Activated T-cell treated with anti-CD3 and anti-CD28 coated beads, Interleukin-2, amount 50 U/mL, for 24 hours (primary cell): ENCODE measurements at regions not wholly inside any gene's neighbourhood (a gene's known extent, or its start where the extent isn't known, plus 50 kb on each side); places are given as distances from the start of the nearest gene placed in this dataset.
"Not testable (repeated sequence)": the region's sequence is repeated elsewhere in the genome, so short reads cannot be mapped to it uniquely, and the experiment has no call there.

Experiments used
- DNase-seq: peaks from one replicate; pipeline ENCODE4 v3.0.0-alpha.2; 2020
- H3K27ac Mint-ChIP-seq: 2 replicates; pipeline ENCODE4 v1.8.0; 2020; ENCODE audit warnings: mild to moderate bottlenecking, mixed read lengths
- H3K27me3 Mint-ChIP-seq: 2 replicates; pipeline ENCODE4 v1.8.0; 2020; ENCODE audit warnings: mixed read lengths
- H3K36me3 Mint-ChIP-seq: 2 replicates; pipeline ENCODE4 v1.8.0; 2020; ENCODE audit warnings: low read depth, mixed read lengths
- H3K4me1 Mint-ChIP-seq: 2 replicates; pipeline ENCODE4 v1.8.0; 2020; ENCODE audit warnings: low read depth, mixed read lengths
- H3K4me3 Mint-ChIP-seq: 2 replicates; pipeline ENCODE4 v1.8.0; 2020; ENCODE audit warnings: mild to moderate bottlenecking, moderate library complexity, mixed read lengths
- H3K9me3 Mint-ChIP-seq: 2 replicates; pipeline ENCODE4 v1.8.0; 2020; ENCODE audit warnings: mixed read lengths

DNA sequence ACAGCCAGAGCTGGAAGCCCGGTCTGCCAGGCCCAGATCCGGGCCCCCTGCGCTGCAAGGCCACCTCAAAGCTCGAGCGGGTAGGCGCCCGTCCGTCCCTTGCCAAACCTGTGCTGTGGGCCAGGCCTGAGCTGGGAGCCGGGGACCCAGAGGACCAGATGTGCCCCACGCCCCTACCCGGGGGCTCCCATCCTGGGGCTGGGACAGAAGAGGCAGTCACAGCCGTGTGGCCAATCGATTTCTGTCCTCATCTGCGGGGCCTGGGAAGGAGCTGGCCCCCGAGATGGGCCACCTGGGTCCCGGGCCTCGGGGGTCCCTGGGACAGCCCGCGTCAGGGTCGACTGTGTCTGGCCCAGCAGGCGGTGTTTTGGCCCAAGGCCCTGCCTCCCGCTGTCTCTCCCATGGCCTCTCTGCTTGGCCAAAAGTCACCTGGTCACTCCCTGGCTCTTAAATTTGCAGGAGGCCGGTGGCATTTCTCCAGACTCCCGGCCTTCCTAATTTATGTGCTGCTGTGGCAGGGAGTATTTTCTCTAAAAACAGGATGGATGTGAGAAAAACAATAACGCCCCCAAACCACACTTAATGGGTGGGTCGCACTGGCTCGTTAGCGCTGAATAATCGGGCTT is 63.8 kb downstream of the UNCX start:
- Mint-ChIP-seq H3K27me3 (peaks cover 32% of the 10 kb centered on the region), H3K36me3 (no peaks in the 10 kb centered on the region), H3K4me3 (no peak overlapping the region), H3K4me1 (no peaks in the 10 kb centered on the region), H3K27ac (no peak overlapping the region), H3K9me3 (no peaks in the 10 kb centered on the region)
- DNase-seq, result no peak

DNA sequence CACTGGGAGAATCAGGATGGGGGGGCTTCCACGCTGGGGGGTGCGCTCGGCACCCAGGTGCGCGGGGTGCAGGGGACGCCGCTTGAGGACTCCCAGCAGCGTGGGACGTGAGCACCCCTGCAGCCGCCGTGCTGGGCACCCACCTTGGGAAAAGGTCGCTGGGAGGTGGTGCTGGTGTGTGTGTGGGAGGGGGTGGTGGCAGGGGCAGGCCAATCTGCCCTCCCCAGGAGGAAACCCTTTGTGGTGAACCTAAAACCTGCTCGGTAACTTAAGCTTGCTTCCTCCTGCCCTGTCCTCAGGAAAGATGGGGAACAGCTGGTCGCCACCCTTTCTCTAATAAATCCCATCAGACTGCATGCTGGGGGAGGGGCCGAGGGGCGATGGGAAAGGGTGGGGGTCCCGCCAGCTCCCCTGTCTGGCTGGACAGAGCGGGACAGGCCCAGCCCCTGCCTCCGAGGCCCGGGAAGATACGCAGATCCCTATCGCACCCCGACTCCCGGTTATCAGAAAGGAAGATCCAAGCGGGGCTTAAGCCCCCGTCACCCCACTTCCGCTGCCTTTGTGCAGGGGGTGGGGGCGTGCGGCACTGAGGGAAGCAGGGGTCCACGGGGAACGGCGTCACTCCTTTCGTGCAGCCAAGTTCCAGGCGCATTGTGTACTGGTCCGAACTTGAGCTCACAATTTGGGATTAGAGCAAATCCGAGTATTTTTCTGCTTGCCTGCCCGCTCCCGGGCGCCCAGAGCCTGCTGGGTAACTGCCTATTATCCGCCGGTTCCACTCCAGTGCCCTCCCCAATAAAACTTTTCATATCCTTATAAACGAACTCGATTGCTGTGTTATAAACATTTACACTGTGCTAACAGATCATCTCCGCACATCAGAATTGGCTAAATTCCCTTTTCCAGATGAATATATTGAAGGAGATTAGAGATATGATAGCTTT is 64.6 kb downstream of the UNCX start:
- H3K9me3 Mint-ChIP-seq, result no peaks in the 10 kb centered on the region
- no peak for DNase-seq
- H3K4me1 Mint-ChIP-seq, result no peaks in the 10 kb centered on the region
- no peaks in the 10 kb centered on the region for H3K36me3 Mint-ChIP-seq
- H3K4me3 Mint-ChIP-seq, result no peak overlapping the region
- H3K27me3 Mint-ChIP-seq, result peaks cover 28% of the 10 kb centered on the region
- H3K27ac Mint-ChIP-seq, result no peak overlapping the region

- Mint-ChIP-seq H3K27me3 (peaks cover 21% of the 10 kb centered on the region), H3K4me3 (no peak overlapping the region), H3K4me1 (no peaks in the 10 kb centered on the region), H3K36me3 (no peaks in the 10 kb centered on the region), H3K27ac (no peak overlapping the region), H3K9me3 (no peaks in the 10 kb centered on the region)
- DNase-seq, result no peak
Observed at GRCh38 chr7:1298051-1298930, 65.6 kb downstream of the UNCX start.

DNA sequence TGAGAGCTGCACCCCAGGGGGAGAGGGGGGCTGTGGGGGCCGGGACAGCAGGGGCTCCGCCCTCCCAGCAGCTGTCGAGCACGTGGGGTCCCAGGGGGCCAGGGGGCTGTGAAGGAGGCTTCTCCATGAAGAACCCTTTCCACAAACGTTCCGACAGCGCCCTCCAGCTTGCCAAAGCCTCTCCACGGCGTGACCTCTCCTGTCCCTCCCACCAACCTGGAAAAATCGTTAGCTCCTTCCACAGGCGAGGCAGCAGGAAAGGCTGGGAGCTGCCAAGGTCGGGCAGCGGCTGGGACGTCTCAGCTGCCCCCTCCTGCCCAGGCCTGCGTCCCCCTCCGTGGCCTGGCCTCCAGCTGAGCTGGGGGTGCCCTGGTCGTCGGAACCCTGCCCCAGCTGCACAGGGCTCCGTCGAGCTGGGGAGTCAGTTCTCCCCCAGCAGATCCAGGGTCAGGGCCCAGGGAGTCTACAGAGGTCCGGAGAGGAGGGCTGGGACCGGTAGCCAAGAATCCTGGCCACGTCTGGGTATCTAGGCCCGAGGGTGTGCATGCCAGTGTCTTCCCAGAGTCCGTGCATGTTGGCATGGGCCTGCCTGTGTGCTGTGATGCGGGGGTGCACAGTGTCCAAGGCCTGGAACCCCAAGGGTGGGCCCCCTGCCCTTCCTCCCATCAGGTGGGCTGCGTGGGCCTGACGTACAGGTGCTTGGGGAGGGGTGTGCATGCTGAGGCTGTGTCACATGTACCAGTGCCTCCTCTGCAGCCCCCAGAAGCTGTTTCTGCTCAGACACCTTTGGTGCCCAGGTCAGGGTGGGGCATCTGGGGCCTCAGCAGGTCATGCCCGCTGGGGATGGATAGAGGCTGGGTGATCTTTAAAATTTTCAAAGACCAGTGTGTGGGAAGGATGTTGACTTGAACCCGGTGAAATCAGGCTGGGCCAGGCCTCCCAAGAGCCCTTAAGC is 66.5 kb downstream of the UNCX start:
- Mint-ChIP-seq H3K4me1 (no peaks in the 10 kb centered on the region), H3K27me3 (peaks cover 22% of the 10 kb centered on the region), H3K4me3 (no peak overlapping the region), H3K9me3 (no peaks in the 10 kb centered on the region), H3K36me3 (no peaks in the 10 kb centered on the region), H3K27ac (no peak overlapping the region)
- DNase-seq, result no peak

DNA sequence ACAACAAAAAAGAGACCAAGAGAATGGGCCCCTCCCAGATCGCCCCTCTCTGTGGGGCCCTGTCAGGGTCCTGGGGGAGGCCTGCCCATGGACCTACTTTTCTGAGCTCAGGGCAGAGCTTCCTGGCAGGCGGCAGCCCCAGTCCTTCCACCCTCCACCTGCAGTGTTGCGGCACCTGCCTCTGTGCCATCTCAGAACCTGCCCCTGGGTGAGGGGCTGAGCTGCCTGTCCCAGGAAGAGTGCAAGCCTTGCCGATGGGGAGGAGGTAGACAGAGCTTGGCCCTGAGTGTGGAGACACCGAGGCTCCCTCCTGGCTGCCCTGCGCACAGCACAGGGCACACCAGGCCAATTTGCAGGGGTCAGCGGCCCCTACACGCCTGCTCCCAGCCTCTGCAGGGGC is 67.5 kb downstream of the UNCX start:
- Mint-ChIP-seq H3K9me3 (no peaks in the 10 kb centered on the region), H3K4me1 (no peaks in the 10 kb centered on the region), H3K36me3 (no peaks in the 10 kb centered on the region), H3K4me3 (no peak overlapping the region), H3K27ac (no peak overlapping the region), H3K27me3 (peaks cover 25% of the 10 kb centered on the region)
- no peak for DNase-seq

- no peaks in the 10 kb centered on the region for H3K36me3 Mint-ChIP-seq
- no peak overlapping the region for H3K27ac Mint-ChIP-seq
- no peak overlapping the region for H3K4me3 Mint-ChIP-seq
- no peaks in the 10 kb centered on the region for H3K9me3 Mint-ChIP-seq
- peaks cover 25% of the 10 kb centered on the region for H3K27me3 Mint-ChIP-seq
- DNase-seq, result no peak
- H3K4me1 Mint-ChIP-seq, result no peaks in the 10 kb centered on the region
Observed at GRCh38 chr7:1300636-1301035, 68.0 kb downstream of the UNCX start.

DNA sequence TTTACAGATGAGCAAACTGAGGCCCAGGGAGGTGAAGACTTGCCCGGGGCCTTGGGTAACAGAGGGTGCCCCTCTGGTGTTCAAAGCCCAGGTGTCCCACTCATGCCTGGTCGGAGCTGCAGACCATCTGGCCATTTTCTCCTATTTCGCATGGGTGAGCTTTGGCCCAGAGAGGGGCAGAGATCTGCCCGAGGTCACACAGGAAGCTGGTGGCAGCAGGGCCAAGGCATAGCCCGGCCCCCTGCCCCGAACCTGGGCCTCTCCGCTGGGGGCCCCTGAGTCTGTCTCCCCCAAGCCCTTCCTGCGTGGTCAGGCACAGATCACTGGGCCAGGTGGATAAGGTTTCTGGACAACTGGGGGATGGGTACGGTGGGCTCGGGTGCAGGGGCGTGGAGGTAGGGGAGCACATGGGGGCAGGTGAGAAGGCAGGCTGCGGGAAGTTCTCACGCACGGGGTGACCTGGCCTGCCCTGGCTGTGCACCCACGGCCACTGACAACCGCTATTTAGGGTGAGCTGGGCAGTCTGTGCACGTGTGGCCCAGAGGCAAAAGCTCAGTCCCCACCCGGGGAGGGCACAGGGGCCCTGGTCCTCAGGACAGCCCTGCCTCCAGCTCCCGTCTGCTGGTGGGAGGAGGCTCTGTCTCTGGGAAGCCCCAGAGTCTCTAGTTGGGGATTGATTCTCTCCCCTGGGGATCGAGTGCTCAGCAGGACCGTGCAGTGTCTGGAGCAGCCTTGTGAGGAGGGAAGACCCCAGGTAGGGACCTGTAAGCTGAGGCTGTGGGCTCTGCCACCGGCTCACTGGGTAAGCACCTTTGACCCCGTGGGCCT is 68.6 kb downstream of the UNCX start:
- no peak for DNase-seq
- Mint-ChIP-seq H3K27ac (no peak overlapping the region), H3K27me3 (peaks cover 25% of the 10 kb centered on the region), H3K9me3 (no peaks in the 10 kb centered on the region), H3K4me1 (no peaks in the 10 kb centered on the region), H3K36me3 (no peaks in the 10 kb centered on the region), H3K4me3 (no peak overlapping the region)

DNA sequence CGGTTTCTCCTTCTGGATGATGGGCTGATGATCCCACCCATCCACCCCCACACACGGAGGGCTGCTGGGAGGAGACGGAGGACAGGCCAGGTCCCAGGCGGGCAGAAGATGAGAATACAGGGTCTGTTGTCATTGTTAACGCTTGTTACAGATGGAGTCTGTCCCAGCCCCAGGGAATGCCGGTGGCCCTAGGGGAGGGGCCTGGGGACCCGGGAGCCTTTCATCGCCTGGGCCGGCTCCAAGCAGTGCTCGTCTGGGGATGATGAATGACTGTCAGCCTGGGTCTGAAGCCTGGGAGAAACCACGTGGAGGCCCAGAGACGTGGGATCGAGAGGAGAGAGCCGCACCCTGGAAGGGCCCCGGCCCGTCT is 69.2 kb downstream of the UNCX start:
- Mint-ChIP-seq H3K27me3 (peaks cover 22% of the 10 kb centered on the region), H3K27ac (no peak overlapping the region), H3K4me3 (no peak overlapping the region), H3K4me1 (no peaks in the 10 kb centered on the region), H3K9me3 (no peaks in the 10 kb centered on the region), H3K36me3 (no peaks in the 10 kb centered on the region)
- no peak for DNase-seq

DNA sequence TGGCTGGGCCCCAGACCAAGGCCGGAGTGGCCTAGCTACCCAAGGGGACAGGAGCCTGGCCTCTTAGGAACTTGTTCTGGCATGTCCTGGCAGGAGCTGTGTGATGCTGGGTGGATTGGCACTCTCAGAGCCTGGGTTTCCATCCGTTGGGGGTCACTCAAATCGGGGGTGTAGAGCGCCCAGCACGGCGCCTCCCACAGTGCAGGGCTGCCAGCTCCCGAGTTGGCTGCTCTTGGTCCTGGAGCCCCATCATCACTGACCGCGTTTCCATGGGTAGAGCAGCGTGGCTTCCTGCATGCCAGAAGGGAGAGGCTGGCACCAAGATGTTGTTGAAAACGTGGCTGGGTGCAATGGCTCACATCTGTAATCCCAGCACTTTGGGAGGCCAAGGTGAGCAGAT is 70.3 kb downstream of the UNCX start:
- Mint-ChIP-seq H3K36me3 (no peaks in the 10 kb centered on the region), H3K9me3 (no peaks in the 10 kb centered on the region), H3K4me1 (no peaks in the 10 kb centered on the region), H3K27ac (no peak overlapping the region), H3K27me3 (peaks cover 13% of the 10 kb centered on the region), H3K4me3 (no peak overlapping the region)
- no peak for DNase-seq

DNA sequence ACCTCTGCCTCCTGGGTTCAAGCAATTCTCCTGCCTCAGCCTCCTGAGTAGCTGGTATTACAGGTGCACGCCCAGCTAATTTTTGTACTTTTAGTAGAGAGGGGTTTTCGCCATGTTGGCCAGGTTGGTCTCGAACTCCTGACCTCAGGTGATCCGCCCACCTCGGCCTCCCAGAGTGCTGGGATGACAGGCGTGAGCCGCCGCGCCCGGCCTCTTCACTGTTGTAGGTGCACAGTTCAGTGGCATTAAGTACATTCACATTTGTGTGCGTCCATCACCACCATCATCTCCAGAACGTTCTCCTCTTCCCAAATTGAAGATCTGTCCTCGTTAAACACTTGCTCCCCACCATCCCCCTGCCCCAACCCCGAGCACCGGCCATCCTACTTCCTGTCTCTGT is 71.3 kb downstream of the UNCX start:
- DNase-seq, H3K9me3 Mint-ChIP-seq, H3K4me1 Mint-ChIP-seq, H3K27ac Mint-ChIP-seq, H3K36me3 Mint-ChIP-seq, H3K4me3 Mint-ChIP-seq: not testable (repeated sequence)
- H3K27me3 Mint-ChIP-seq, result peaks cover 13% of the 10 kb centered on the region

DNA sequence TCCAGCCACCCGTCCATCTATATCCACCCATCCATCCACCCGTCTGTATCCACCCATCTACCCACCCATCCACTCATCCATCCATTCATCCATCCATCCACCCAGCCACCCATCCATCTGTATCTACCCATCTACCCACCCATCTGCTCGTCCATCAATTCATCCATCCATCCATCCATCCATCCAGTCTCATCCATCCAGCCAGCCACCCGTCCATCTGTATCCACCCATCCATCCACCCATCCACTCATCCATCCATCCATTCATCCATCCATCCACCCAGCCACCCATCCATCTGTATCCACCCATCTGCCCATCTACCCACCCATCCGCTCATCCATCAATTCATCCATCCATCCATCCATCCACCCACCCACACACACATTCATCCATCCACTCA is 73.2 kb downstream of the UNCX start:
- Mint-ChIP-seq H3K4me1 (no peaks in the 10 kb centered on the region), H3K4me3 (no peak overlapping the region), H3K27ac (no peak overlapping the region), H3K9me3 (no peaks in the 10 kb centered on the region), H3K36me3 (no peaks in the 10 kb centered on the region), H3K27me3 (peaks cover 9% of the 10 kb centered on the region)
- no peak for DNase-seq

DNA sequence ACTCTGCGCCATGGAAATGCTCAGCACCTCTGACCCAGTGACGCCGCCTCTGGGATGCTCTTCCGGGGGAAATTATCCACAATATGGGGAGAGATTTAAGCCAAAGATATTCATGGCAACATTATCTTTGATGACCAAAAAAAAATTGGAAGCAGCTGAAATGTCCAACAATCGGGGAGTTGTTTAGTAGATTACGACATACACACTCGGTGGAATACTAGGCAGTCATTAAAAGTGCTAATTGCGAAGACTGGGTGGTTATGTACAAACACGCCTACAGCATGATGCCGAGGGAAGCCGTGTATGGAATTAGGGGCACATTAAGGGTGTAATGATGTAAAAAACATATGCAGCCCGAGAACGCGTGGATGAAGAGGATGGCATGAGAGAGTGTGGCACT is 75.2 kb downstream of the UNCX start:
- Mint-ChIP-seq H3K9me3 (no peaks in the 10 kb centered on the region), H3K27ac (no peak overlapping the region), H3K27me3 (peaks cover 5% of the 10 kb centered on the region), H3K4me3 (no peak overlapping the region), H3K4me1 (no peaks in the 10 kb centered on the region), H3K36me3 (no peaks in the 10 kb centered on the region)
- DNase-seq, result no peak

DNA sequence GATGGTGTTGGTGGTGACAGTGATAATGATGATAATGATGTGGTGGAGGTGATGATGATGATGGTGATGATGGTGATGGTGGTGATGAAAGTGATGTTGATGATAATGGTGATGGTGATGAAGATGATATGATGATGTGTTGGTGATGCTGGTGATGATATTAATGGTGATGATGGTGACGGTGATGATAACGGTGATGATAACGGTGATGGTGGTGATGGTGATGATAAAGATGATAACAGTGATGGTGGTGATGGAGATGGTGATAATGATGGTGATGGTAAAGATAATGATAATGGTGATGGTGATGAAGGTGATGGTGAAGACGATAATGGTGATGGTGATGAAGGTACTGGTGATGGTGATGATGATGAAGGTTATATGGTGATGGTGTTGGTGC is 76.6 kb downstream of the UNCX start:
- H3K36me3 Mint-ChIP-seq, result no peaks in the 10 kb centered on the region
- H3K4me1 Mint-ChIP-seq, result no peaks in the 10 kb centered on the region
- H3K27me3 Mint-ChIP-seq, result peaks cover 2% of the 10 kb centered on the region
- no peak overlapping the region for H3K27ac Mint-ChIP-seq
- no peak for DNase-seq
- H3K9me3 Mint-ChIP-seq, result no peaks in the 10 kb centered on the region
- H3K4me3 Mint-ChIP-seq, result no peak overlapping the region
